Epithelial cell of proximal tubule (primary cell): ENCODE measurements at regions not wholly inside any gene's neighbourhood (a gene's known extent, or its start where the extent isn't known, plus 50 kb on each side); places are given as distances from the start of the nearest gene placed in this dataset.

Source experiments
- DNase-seq: peaks from one replicate; pipeline ENCODE4 v3.0.0-alpha.2; 2011; ENCODE audit warnings: low read depth
- H3K4me3 ChIP-seq: 2 replicates; pipeline ENCODE4 v1.5.1; 2011; ENCODE audit warnings: low read depth, mild to moderate bottlenecking, low read length
- TF ChIP-seq, protein P1 (sequence below): conservative IDR thresholded peaks from 2 replicates; pipeline ENCODE4 v1.5.1; 2012; ENCODE audit warnings: low read depth, mild to moderate bottlenecking, low read length

- TF ChIP-seq, protein P1, sequence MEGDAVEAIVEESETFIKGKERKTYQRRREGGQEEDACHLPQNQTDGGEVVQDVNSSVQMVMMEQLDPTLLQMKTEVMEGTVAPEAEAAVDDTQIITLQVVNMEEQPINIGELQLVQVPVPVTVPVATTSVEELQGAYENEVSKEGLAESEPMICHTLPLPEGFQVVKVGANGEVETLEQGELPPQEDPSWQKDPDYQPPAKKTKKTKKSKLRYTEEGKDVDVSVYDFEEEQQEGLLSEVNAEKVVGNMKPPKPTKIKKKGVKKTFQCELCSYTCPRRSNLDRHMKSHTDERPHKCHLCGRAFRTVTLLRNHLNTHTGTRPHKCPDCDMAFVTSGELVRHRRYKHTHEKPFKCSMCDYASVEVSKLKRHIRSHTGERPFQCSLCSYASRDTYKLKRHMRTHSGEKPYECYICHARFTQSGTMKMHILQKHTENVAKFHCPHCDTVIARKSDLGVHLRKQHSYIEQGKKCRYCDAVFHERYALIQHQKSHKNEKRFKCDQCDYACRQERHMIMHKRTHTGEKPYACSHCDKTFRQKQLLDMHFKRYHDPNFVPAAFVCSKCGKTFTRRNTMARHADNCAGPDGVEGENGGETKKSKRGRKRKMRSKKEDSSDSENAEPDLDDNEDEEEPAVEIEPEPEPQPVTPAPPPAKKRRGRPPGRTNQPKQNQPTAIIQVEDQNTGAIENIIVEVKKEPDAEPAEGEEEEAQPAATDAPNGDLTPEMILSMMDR: no peak
- no peak for DNase-seq
- H3K4me3 ChIP-seq: no peak overlapping the region
Observed at GRCh38 chr7:41149576-41149975, 553.3 kb downstream of the INHBA start.

DNA sequence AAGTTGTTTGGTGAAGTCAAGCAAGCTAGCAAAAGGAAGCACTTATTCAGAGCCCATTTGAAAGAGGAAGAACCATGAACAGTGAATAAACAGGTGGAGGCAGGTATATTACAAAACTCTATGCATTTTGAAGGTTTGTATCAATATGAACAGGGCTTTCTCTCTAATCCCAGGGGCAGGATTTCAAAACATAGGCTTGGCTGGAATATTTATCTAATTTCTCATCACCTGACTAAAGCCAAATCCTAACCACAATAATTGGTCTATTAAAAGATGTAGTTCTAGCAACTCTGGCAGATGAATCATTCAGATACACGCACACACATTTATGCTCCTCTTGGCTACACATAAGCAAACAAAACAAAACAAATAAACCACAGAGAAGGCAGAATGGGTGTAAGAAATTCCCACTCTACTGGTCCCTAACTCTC, 554.4 kb downstream of the INHBA start:
- no peak overlapping the region for H3K4me3 ChIP-seq
- TF ChIP-seq, protein P1: no peak
- DNase-seq: no peak

GRCh38 chr7:41147606-41148485, 555.0 kb downstream of the INHBA start:
- no peak overlapping the region for H3K4me3 ChIP-seq
- DNase-seq: no peak
- TF ChIP-seq, protein P1: no peak

- TF ChIP-seq, protein P1: no peak
- H3K4me3 ChIP-seq: no peak overlapping the region
- DNase-seq: no peak
Observed at GRCh38 chr7:41146429-41146828, 556.5 kb downstream of the INHBA start.

GRCh38 chr7:41145656-41146055, 557.2 kb downstream of the INHBA start:
- TF ChIP-seq, protein P1: no peak
- DNase-seq: no peak
- H3K4me3 ChIP-seq: no peak overlapping the region

- no peak for DNase-seq
- TF ChIP-seq, protein P1: no peak
- H3K4me3 ChIP-seq: no peak overlapping the region
Observed at GRCh38 chr7:41142904-41143473, 559.9 kb downstream of the INHBA start.
